Neural progenitor cell (in vitro differentiated cells): ENCODE measurements at regions not wholly inside any gene's neighbourhood (a gene's known extent, or its start where the extent isn't known, plus 50 kb on each side); places are given as distances from the start of the nearest gene placed in this dataset.

Experiments
- DNase-seq: peaks from one replicate; pipeline ENCODE4 v3.0.0-alpha.2; 2016; ENCODE audit warnings: low spot score
- H2AFZ ChIP-seq: fragments of 200-600 bp; sonication (generic); replicated peaks from 2 replicates; pipeline ENCODE4 v1.6.1; 2016; ENCODE audit warnings: antibody characterized with exemption
- H3F3A ChIP-seq: fragments of 200-600 bp; sonication (generic); 2 replicates; pipeline ENCODE4 v1.6.1; 2016; ENCODE audit warnings: antibody characterized with exemption, low read depth
- H3K27ac ChIP-seq: fragments of 200-600 bp; sonication (generic); 2 replicates; pipeline ENCODE4 v1.5.1; 2016; ENCODE audit warnings: mild to moderate bottlenecking
- H3K27me3 ChIP-seq: fragments of 200-600 bp; sonication (generic); 2 replicates; pipeline ENCODE4 v1.6.1; 2016; ENCODE audit warnings: mild to moderate bottlenecking, moderate library complexity
- H3K36me3 ChIP-seq: fragments of 200-600 bp; sonication (generic); 2 replicates; pipeline ENCODE4 v1.5.1; 2016
- H3K4me1 ChIP-seq: fragments of 200-600 bp; sonication (generic); 2 replicates; pipeline ENCODE4 v1.6.1; 2016; ENCODE audit warnings: mixed run types
- H3K4me2 ChIP-seq: fragments of 200-600 bp; sonication (generic); 2 replicates; pipeline ENCODE4 v1.6.1; 2016
- H3K4me3 ChIP-seq: fragments of 200-600 bp; sonication (generic); 2 replicates; pipeline ENCODE4 v1.5.1; 2016
- H3K79me2 ChIP-seq: fragments of 200-600 bp; sonication (generic); 2 replicates; pipeline ENCODE4 v1.6.1; 2016; ENCODE audit warnings: low read depth
- H3K9ac ChIP-seq: fragments of 200-600 bp; sonication (generic); 2 replicates; pipeline ENCODE4 v1.6.1; 2016
- H3K9me3 ChIP-seq: fragments of 200-600 bp; sonication (generic); 2 replicates; pipeline ENCODE4 v1.5.1; 2016; ENCODE audit warnings: low read depth
- H4K20me1 ChIP-seq: fragments of 200-600 bp; sonication (generic); 2 replicates; pipeline ENCODE4 v1.6.1; 2016; ENCODE audit warnings: low read depth
- H3K27ac Mint-ChIP-seq: 3 replicates; pipeline ENCODE4 v1.8.0; 2021; ENCODE audit warnings: mixed read lengths
- H3K27me3 Mint-ChIP-seq: 2 replicates; pipeline ENCODE4 v1.8.0; 2022; ENCODE audit warnings: low read depth, mild to moderate bottlenecking, inconsistent platforms, moderate library complexity, mixed read lengths; ENCODE audit not compliant: insufficient read depth
- H3K36me3 Mint-ChIP-seq: 3 replicates; pipeline ENCODE4 v1.8.0; 2021; ENCODE audit warnings: mixed read lengths
- H3K4me1 Mint-ChIP-seq: 3 replicates; pipeline ENCODE4 v1.8.0; 2021; ENCODE audit warnings: mixed read lengths
- H3K4me3 Mint-ChIP-seq: 3 replicates; pipeline ENCODE4 v1.8.0; 2021; ENCODE audit warnings: mild to moderate bottlenecking, moderate library complexity, mixed read lengths
- H3K9me3 Mint-ChIP-seq: 3 replicates; pipeline ENCODE4 v1.8.0; 2020; ENCODE audit warnings: mixed read lengths
- EZH2 ChIP-seq: fragments of 200-600 bp; sonication (generic); IDR thresholded peaks from 2 replicates; pipeline ENCODE4 v1.6.1; 2017; ENCODE audit warnings: antibody characterized with exemption, mild to moderate bottlenecking, moderate library complexity
- EZH2phosphoT487 ChIP-seq: fragments of 200-600 bp; sonication (generic); IDR thresholded peaks from 2 replicates; pipeline ENCODE4 v1.6.1; 2017; ENCODE audit warnings: antibody characterized with exemption
- TF ChIP-seq, protein P1 (sequence below): fragments of 200-600 bp; sonication (generic); IDR thresholded peaks from 2 replicates; pipeline ENCODE4 v1.5.1; 2017; ENCODE audit warnings: antibody characterized with exemption, mild to moderate bottlenecking

DNA sequence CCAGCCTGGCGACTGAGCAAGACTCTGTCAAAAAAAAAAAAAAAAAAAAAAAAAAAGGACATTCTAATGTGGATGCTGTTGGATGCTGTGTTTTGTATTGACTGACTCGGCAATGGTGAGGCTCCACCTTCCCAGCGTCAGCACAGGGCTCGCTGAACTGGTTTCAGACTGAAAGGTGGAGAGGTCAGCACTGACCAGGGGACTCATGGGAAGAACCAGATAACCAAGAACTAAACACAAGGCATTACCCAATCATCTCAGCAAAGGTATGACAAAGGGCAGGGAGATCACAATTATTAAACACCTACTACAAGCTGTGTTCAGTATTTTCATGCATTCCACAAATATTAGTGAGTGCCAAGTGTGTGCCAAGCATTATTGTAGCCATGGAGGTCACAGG lies 103.2 kb downstream of the LRATD1 start:
- Histone ChIP-seq H3K9me3 (no peaks in the 10 kb centered on the region), H3K4me3 (no peak overlapping the region), H3K27me3 (no peaks in the 10 kb centered on the region), H2AFZ (no peak overlapping the region), H4K20me1 (no peaks in the 10 kb centered on the region), H3K4me1 (no peaks in the 10 kb centered on the region), H3K9ac (no peak overlapping the region), H3K27ac (no peak overlapping the region), H3F3A (no peaks in the 10 kb centered on the region), H3K79me2 (no peaks in the 10 kb centered on the region), H3K4me2 (no peak overlapping the region), H3K36me3 (no peaks in the 10 kb centered on the region)
- TF ChIP-seq EZH2phosphoT487 (no peak), EZH2 (no peak)
- TF ChIP-seq, protein P1, sequence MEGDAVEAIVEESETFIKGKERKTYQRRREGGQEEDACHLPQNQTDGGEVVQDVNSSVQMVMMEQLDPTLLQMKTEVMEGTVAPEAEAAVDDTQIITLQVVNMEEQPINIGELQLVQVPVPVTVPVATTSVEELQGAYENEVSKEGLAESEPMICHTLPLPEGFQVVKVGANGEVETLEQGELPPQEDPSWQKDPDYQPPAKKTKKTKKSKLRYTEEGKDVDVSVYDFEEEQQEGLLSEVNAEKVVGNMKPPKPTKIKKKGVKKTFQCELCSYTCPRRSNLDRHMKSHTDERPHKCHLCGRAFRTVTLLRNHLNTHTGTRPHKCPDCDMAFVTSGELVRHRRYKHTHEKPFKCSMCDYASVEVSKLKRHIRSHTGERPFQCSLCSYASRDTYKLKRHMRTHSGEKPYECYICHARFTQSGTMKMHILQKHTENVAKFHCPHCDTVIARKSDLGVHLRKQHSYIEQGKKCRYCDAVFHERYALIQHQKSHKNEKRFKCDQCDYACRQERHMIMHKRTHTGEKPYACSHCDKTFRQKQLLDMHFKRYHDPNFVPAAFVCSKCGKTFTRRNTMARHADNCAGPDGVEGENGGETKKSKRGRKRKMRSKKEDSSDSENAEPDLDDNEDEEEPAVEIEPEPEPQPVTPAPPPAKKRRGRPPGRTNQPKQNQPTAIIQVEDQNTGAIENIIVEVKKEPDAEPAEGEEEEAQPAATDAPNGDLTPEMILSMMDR: no peak
- no peaks in the 10 kb centered on the region for H3K9me3 Mint-ChIP-seq
- peak overlapping the region; percentile 82 for H3K27ac Mint-ChIP-seq
- H3K36me3 Mint-ChIP-seq: no peaks in the 10 kb centered on the region
- no peaks in the 10 kb centered on the region for H3K4me1 Mint-ChIP-seq
- H3K27me3 Mint-ChIP-seq: peaks cover 3% of the 10 kb centered on the region
- no peak for DNase-seq
- no peak overlapping the region for H3K4me3 Mint-ChIP-seq

- Histone ChIP-seq H3K27me3 (no peaks in the 10 kb centered on the region), H4K20me1 (no peaks in the 10 kb centered on the region), H3K4me1 (no peaks in the 10 kb centered on the region), H3K9me3 (no peaks in the 10 kb centered on the region), H3K9ac (no peak overlapping the region), H2AFZ (no peak overlapping the region), H3K36me3 (no peaks in the 10 kb centered on the region), H3K4me3 (no peak overlapping the region), H3K4me2 (no peak overlapping the region), H3F3A (no peaks in the 10 kb centered on the region), H3K27ac (no peak overlapping the region), H3K79me2 (no peaks in the 10 kb centered on the region)
- H3K9me3 Mint-ChIP-seq: no peaks in the 10 kb centered on the region
- H3K36me3 Mint-ChIP-seq: no peaks in the 10 kb centered on the region
- no peak for DNase-seq
- no peak overlapping the region for H3K4me3 Mint-ChIP-seq
- H3K4me1 Mint-ChIP-seq: no peaks in the 10 kb centered on the region
- TF ChIP-seq EZH2: no peak
- no peak for TF ChIP-seq EZH2phosphoT487
- TF ChIP-seq, protein P1: no peak
- H3K27me3 Mint-ChIP-seq: peaks cover 3% of the 10 kb centered on the region
- H3K27ac Mint-ChIP-seq: no peak overlapping the region
Measured at GRCh38 chr2:14737201-14737600, 104.7 kb downstream of the LRATD1 start.

GRCh38 chr2:14743861-14744260 lies 111.3 kb downstream of the LRATD1 start:
- no peaks in the 10 kb centered on the region for H3K79me2 ChIP-seq
- no peak overlapping the region for H3K4me3 ChIP-seq
- Mint-ChIP-seq H3K4me3 (no peak overlapping the region), H3K27me3 (no peaks in the 10 kb centered on the region), H3K4me1 (no peaks in the 10 kb centered on the region), H3K27ac (no peak overlapping the region), H3K36me3 (no peaks in the 10 kb centered on the region), H3K9me3 (no peaks in the 10 kb centered on the region)
- no peak overlapping the region for H3K27ac ChIP-seq
- DNase-seq: no peak
- H2AFZ ChIP-seq: no peak overlapping the region
- TF ChIP-seq EZH2phosphoT487: no peak
- TF ChIP-seq EZH2: no peak
- TF ChIP-seq, protein P1: no peak
- no peak overlapping the region for H3K9ac ChIP-seq
- no peaks in the 10 kb centered on the region for H3K27me3 ChIP-seq
- peaks cover 4% of the 10 kb centered on the region for H3F3A ChIP-seq
- no peaks in the 10 kb centered on the region for H4K20me1 ChIP-seq
- no peaks in the 10 kb centered on the region for H3K9me3 ChIP-seq
- no peaks in the 10 kb centered on the region for H3K36me3 ChIP-seq
- H3K4me1 ChIP-seq: no peaks in the 10 kb centered on the region
- H3K4me2 ChIP-seq: no peak overlapping the region
